ENCODE measurements at regions not wholly inside any gene's neighbourhood (a gene's known extent, or its start where the extent isn't known, plus 50 kb on each side); places are given as distances from the start of the nearest gene placed in this dataset.
"Not testable (repeated sequence)": the region's sequence is repeated elsewhere in the genome, so short reads cannot be mapped to it uniquely, and the experiment has no call there.

- DNase-seq (ENCODE audit: low read depth in 4 of 4, low spot score in 1 of 4), result no peak
Measured at GRCh38 chr6:85033547-85033946, 269.1 kb upstream of the TBX18 start.

- DNase-seq (ENCODE audit: low read depth in 4 of 4, low spot score in 1 of 4), result no peak
Measured at GRCh38 chr6:85026021-85026420, 261.6 kb upstream of the TBX18 start.

- no peak for DNase-seq (ENCODE audit: low read depth in 4 of 4, low spot score in 1 of 4)
Measured at GRCh38 chr6:85023721-85024120, 259.3 kb upstream of the TBX18 start.

DNA sequence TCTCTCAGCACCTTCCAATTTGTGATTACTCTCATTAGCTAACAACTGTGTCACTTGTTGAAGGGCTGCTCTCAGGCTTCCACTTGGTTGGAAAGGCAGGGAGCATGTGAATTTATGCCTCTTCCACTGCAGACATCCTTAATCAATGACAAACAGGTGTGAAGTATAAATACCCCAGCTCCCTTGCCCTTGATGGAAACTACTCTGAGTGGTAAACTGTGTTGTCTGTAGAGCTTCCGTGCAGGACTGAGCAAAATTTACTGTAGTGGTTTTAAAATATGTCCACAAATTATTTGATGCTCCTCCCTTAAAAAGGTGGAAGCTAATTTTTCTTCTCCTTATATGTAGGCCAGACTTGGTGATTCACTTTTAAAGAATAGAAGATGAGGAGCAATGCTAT lies 253.0 kb upstream of the TBX18 start:
- DNase-seq (ENCODE audit: low read depth in 4 of 4, low spot score in 1 of 4), result no peak

- DNase-seq (ENCODE audit: low read depth in 4 of 4, low spot score in 1 of 4), result no peak
Measured at GRCh38 chr6:85016726-85017125, 252.3 kb upstream of the TBX18 start.

- no peak for DNase-seq (ENCODE audit: low read depth in 4 of 4, low spot score in 1 of 4)
Measured at GRCh38 chr6:85015396-85015990, 251.1 kb upstream of the TBX18 start.

DNA sequence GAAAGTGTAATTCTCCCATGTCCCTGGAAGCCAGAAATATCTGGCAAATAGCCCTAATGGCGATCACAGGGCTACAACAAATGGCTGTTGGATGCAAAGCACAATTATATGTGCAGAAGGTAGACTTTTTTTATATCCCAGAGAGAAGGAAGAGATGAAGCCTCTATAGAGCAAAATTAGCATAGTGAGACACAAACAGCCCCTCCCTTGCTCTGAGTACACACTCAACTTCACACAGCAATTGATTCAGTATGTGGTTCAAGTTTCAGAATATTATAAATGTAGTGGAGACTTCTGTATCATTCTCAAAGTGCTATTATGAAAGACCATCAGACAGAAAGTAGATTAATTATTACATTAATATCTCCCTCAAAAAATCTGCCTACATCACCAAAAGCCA lies 246.5 kb upstream of the TBX18 start:
- no peak for DNase-seq (ENCODE audit: low read depth in 4 of 4, low spot score in 1 of 4)

DNA sequence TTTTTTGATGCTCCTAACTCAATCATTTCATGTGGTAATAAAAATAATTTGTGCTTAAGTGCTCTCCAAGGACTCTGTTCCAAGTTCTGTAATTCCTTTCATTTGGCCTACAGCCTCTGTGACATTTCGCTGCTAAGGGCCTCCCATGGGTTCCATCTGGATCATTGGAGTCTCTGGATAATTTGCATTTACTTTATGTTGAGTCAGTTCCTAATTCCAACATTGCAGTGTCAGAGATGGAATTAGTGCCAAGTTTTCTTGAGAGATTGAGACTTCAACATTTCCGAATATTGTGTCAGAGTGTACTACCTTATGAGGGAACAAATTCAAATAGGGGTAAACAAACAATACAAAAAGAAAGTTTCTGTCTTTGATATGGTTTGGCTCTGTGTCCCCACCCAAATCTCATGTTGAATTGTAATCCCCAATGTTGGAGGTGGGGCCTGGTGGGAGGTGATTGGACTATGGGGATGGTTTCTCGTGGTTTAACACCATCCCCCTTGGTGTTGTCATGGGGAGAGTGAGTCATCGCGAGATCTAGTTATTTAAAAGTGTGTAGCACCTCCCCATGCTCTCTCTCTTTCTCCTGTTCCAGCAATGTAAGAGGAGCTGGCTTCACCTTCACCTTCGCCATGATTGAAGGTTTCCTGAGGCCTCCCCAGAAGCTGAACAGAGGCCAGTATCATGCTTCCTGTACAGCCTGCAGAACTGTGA lies 244.1 kb upstream of the TBX18 start:
- DNase-seq (ENCODE audit: low read depth in 4 of 4, low spot score in 1 of 4), result no peak

- DNase-seq (ENCODE audit: low read depth in 4 of 4, low spot score in 1 of 4), result no peak
Measured at GRCh38 chr6:85006362-85006761, 242.0 kb upstream of the TBX18 start.

GRCh38 chr6:85005494-85005893 lies 241.1 kb upstream of the TBX18 start:
- DNase-seq (ENCODE audit: low read depth in 4 of 4, low spot score in 1 of 4), result no peak

- no peak for DNase-seq (ENCODE audit: low read depth in 4 of 4, low spot score in 1 of 4)
Measured at GRCh38 chr6:85004361-85004995, 240.1 kb upstream of the TBX18 start.

DNA sequence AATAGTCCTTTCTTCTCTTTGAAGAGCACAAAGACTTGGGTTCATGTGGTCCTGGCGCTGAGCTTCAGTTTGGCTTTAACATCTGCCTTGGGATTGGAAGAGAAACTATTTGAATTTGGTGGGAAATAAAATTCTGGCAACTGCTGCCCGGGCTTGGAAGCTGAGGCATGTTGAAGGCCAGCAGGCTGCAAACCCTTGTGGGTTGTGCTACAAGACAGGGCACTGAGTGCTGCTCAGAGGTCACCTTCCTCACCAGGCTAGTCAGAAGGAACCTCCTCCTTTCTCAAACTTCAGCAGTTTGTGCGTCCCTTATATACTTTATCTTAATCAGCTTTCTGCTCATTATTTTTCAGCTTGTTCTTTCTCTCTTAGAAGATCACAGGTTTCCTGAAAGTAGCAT lies 238.4 kb upstream of the TBX18 start:
- no peak for DNase-seq (ENCODE audit: low read depth in 4 of 4, low spot score in 1 of 4)

- no peak for DNase-seq (ENCODE audit: low read depth in 4 of 4, low spot score in 1 of 4)
Measured at GRCh38 chr6:85000001-85000400, 235.6 kb upstream of the TBX18 start.

DNA sequence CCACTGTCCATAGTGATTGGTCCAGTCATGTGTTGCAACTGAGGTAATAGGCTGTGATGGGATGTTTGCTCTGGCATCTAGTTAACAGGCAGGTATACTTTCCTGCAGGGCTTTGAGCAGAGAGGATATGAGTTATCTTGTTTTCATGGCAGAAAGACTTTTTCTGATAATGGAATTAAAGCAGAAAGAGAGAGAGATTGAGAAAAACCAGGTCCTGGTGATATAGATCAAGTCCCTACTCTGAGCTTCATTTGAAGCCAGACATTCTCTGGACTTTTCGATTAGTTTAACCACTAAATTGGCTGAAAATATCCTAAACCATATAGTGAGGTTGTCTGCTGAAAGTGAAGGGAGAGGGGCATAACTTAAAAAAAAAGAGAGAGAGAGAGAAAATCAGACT lies 233.8 kb upstream of the TBX18 start:
- DNase-seq (ENCODE audit: low read depth in 4 of 4, low spot score in 1 of 4), result no peak

- not testable (repeated sequence) for DNase-seq (ENCODE audit: low read depth in 4 of 4, low spot score in 1 of 4)
Measured at GRCh38 chr6:84988766-84989165, 224.4 kb upstream of the TBX18 start.

DNA sequence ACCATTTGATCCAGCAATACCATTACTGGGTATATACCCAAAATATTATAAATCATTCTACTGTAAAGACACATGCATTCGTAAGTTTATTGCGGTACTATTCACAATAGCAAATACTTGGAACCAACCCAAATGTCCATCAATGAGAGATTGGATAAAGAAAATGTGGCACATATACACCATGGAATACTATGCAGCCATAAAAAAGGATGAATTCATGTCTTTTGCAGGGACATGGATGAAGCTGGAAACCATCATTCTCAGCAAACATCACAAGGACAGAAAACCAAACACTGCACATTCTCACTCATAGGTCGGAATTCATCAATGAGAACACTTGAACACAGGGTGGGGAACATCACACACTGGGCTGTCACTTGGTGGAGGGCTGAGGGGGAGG lies 221.1 kb upstream of the TBX18 start:
- DNase-seq (ENCODE audit: low read depth in 4 of 4, low spot score in 1 of 4), result not testable (repeated sequence)

GRCh38 chr6:84979541-84979940 lies 215.1 kb upstream of the TBX18 start:
- DNase-seq (ENCODE audit: low read depth in 4 of 4, low spot score in 1 of 4), result no peak

GRCh38 chr6:84977363-84977705 lies 212.9 kb upstream of the TBX18 start:
- no peak for DNase-seq (ENCODE audit: low read depth in 4 of 4, low spot score in 1 of 4)

GRCh38 chr6:84976526-84977362 lies 212.3 kb upstream of the TBX18 start:
- DNase-seq (ENCODE audit: low read depth in 4 of 4, low spot score in 1 of 4), result no peak

DNA sequence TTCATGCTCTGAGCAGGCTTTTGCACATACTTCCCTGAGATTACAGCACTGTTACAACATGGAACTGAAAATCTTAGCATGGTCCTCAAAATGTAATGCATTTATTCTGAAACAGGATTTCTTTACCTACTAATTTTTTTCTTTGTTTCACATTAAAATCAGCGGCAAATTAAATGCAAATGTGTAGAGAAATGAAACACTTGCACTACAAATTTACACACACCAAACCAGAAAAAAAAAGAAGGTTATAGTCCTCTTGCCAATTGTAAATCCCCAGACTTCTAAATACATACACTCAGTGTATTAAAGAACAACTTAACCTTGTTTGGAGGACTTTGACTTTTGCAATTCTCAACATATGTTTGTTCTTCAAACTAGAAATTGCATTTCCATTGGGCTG lies 210.9 kb upstream of the TBX18 start:
- DNase-seq (ENCODE audit: low read depth in 4 of 4, low spot score in 1 of 4), result no peak

DNA sequence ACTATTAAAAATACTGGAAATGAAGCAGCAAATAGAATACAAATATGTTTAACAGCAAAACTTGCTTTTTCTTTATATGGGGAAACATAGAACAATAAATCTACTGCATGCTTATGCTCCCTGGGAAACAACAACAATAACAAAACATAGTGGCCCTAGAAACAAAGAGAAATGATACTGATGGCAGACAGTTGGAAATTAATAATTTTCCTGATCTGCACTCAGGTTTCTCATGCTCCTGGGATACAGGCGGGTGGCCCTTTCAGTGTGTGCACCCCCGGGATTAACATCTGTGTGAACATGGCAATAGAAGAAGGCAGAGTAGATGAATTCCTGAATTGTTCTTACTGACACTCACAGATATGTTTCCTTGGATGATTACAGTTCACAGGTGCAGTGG lies 209.2 kb upstream of the TBX18 start:
- no peak for DNase-seq (ENCODE audit: low read depth in 4 of 4, low spot score in 1 of 4)

DNA sequence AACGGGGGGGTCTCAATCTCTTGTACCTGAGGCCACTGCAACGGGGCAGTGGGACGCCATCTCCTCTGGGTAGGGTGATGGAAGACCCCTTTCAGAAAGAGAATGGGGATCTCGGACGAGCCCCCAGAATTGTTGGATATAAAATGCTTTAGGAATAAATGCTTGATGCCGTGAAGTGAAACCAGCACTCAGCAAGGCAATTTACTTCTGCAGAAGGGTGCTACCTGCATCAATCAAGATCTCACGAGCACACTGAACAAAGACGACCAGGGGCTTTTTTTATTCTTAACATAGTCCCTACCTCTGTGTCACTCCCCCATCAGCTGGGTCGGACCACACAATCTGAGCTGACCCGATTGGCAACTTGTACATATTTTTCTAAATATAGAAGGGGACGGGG lies 203.6 kb upstream of the TBX18 start:
- no peak for DNase-seq (ENCODE audit: low read depth in 4 of 4, low spot score in 1 of 4)
